ENCODE measurements at regions not wholly inside any gene's neighbourhood (a gene's known extent, or its start where the extent isn't known, plus 50 kb on each side); places are given as distances from the start of the nearest gene placed in this dataset.

DNA sequence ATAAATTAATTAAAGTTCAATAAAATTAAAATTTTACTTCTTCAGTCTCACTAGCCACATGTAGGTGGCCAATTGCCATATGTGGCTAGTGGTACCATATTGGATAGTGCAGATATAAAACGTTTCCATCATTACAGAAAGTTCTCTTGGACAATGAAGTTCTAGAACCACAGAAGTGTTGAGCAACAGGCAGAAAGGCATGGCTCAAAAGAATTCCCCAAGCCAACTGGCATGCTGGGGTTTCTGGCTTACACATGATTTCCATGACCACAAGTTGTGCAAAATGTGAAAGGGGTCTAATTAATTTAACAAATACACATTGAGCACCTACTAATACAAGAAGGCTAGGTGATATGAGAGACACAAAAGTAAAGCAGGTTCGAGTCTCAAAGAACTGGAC lies 72.2 kb upstream of the CDC42BPA start:
- BruUV-seq (replicated peaks) = no TSS peak
- no peak overlapping the region for H3K27ac Mint-ChIP-seq (ENCODE audit: low read depth, unreplicated experiment)
- no peak overlapping the region for H3K4me3 Mint-ChIP-seq (ENCODE audit: unreplicated experiment)
- no peaks in the 10 kb centered on the region for H3K9me3 Mint-ChIP-seq (ENCODE audit: unreplicated experiment)
- DNase-seq (ENCODE audit: unreplicated experiment) = no peak
- no peaks in the 10 kb centered on the region for H3K36me3 Mint-ChIP-seq (ENCODE audit: insufficient read depth, unreplicated experiment)
- CTCF ChIA-PET = interaction anchor here (0.6 to 0.7 kb wide), 2 partner anchors 38 to 100 kb away, joined by 3 read pairs; no protein-coding TSS in a partner anchor
- intact Hi-C loops (cut with micrococcal nuclease) = no loop called here
- POLR2A ChIA-PET = interaction anchor here (0.6 kb wide), 1 partner anchor 734 kb away, joined by 3 read pairs; no protein-coding TSS in a partner anchor
- H3K27me3 Mint-ChIP-seq (ENCODE audit: insufficient read depth, unreplicated experiment) = no peaks in the 10 kb centered on the region
- TF ChIP-seq, protein P1, sequence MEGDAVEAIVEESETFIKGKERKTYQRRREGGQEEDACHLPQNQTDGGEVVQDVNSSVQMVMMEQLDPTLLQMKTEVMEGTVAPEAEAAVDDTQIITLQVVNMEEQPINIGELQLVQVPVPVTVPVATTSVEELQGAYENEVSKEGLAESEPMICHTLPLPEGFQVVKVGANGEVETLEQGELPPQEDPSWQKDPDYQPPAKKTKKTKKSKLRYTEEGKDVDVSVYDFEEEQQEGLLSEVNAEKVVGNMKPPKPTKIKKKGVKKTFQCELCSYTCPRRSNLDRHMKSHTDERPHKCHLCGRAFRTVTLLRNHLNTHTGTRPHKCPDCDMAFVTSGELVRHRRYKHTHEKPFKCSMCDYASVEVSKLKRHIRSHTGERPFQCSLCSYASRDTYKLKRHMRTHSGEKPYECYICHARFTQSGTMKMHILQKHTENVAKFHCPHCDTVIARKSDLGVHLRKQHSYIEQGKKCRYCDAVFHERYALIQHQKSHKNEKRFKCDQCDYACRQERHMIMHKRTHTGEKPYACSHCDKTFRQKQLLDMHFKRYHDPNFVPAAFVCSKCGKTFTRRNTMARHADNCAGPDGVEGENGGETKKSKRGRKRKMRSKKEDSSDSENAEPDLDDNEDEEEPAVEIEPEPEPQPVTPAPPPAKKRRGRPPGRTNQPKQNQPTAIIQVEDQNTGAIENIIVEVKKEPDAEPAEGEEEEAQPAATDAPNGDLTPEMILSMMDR (IDR thresholded peaks at IDR 0.05; ENCODE audit: unreplicated experiment) = no peak
- peaks cover 7% of the 10 kb centered on the region for H3K4me1 Mint-ChIP-seq (ENCODE audit: insufficient read depth, unreplicated experiment)

DNA sequence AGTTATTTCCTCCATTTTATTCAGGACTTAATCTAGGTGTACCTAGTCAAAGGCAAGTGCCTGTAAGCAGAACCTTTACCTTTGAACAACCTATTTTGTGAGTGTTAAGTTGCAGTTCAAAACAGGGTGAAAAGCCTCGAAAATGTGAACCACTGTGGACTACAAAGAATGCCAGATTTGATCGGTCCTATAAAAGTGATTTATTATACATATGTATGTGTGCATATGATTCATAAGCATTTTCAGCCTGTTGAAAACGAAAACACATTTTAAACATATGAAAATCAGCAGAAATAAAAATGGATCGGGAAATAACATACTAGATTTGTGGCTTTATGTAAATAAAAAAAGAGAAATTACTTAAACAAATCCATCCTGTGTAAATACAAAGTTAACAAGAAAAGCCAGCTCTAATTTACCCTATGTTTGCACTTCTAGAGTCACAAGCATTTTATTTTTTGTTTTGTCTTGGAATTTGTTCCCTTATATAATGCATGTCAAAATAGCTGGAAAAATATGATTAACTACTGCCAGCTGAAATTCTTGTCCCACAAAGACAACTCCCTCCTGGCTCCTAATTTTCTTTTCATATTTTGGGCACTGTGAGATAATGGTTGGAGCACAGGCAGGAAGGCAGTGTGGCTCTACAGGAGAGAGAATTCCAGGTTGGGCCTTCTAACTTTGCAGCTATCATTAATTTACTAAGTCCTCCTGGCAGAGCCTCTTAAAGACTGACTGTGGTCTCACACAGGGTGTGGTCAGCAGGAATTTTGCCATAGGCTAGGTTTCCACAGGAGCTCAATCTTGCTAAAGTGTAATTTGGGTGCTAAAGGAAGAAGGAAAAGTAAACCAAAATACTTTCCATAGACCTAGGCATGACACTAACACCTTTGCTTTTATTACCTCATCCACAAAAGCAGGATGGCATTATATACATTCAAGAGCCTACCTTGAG lies 70.2 kb upstream of the CDC42BPA start:
- Mint-ChIP-seq H3K27me3 (ENCODE audit: insufficient read depth, unreplicated experiment) (no peaks in the 10 kb centered on the region), H3K9me3 (ENCODE audit: unreplicated experiment) (no peaks in the 10 kb centered on the region), H3K36me3 (ENCODE audit: insufficient read depth, unreplicated experiment) (no peaks in the 10 kb centered on the region), H3K27ac (ENCODE audit: low read depth, unreplicated experiment) (no peak overlapping the region), H3K4me1 (ENCODE audit: insufficient read depth, unreplicated experiment) (peaks cover 7% of the 10 kb centered on the region), H3K4me3 (ENCODE audit: unreplicated experiment) (no peak overlapping the region)
- ChIA-PET POLR2A (interaction anchor here (0.5 to 1.8 kb wide), 9 partner anchors 10 to 680 kb away, joined by 3 to 8 read pairs (median 4); partner anchors contain the start of gene CDC42BPA), CTCF (interaction anchor here (0.6 to 0.8 kb wide), 4 partner anchors 39 to 414 kb away, joined by 3 read pairs; no protein-coding TSS in a partner anchor)
- no TSS peak for BruUV-seq (replicated peaks)
- TF ChIP-seq, protein P1 (IDR thresholded peaks at IDR 0.05; ENCODE audit: unreplicated experiment) = no peak
- intact Hi-C loops (cut with micrococcal nuclease) = no loop called here
- DNase-seq (ENCODE audit: unreplicated experiment) = peak; percentile 48

DNA sequence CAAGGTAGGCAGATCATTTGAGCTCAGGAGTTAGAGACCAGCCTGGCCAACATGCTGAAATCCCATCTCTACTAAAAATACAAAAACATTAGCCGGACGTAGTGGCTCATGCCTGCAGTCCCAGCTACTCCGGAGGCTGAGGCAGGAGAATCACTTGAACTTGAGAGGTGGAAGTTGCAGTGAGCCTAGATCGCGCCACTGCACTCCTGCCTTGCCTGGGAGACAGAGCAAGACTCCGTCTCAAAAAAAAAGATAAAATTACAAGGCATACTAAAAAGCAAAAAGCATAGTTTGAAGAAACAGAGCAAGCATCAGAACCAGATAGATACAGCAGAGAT lies 61.2 kb upstream of the CDC42BPA start:
- intact Hi-C loops (cut with micrococcal nuclease) = no loop called here
- Mint-ChIP-seq H3K4me3 (ENCODE audit: unreplicated experiment) (no peak overlapping the region), H3K4me1 (ENCODE audit: insufficient read depth, unreplicated experiment) (no peaks in the 10 kb centered on the region), H3K36me3 (ENCODE audit: insufficient read depth, unreplicated experiment) (no peaks in the 10 kb centered on the region), H3K27me3 (ENCODE audit: insufficient read depth, unreplicated experiment) (no peaks in the 10 kb centered on the region), H3K27ac (ENCODE audit: low read depth, unreplicated experiment) (no peak overlapping the region), H3K9me3 (ENCODE audit: unreplicated experiment) (peaks cover 9% of the 10 kb centered on the region)
- TF ChIP-seq, protein P1 (IDR thresholded peaks at IDR 0.05; ENCODE audit: unreplicated experiment) = no peak
- BruUV-seq (replicated peaks) = no TSS peak
- DNase-seq (ENCODE audit: unreplicated experiment) = no peak
- POLR2A ChIA-PET = interaction anchor here (1.2 kb wide), 1 partner anchor 8 kb away, joined by 5 read pairs; no protein-coding TSS in a partner anchor
- CTCF ChIA-PET = interaction anchor here (0.6 to 1.0 kb wide), 2 partner anchors 15 to 854 kb away, joined by 3 read pairs; no protein-coding TSS in a partner anchor

DNA sequence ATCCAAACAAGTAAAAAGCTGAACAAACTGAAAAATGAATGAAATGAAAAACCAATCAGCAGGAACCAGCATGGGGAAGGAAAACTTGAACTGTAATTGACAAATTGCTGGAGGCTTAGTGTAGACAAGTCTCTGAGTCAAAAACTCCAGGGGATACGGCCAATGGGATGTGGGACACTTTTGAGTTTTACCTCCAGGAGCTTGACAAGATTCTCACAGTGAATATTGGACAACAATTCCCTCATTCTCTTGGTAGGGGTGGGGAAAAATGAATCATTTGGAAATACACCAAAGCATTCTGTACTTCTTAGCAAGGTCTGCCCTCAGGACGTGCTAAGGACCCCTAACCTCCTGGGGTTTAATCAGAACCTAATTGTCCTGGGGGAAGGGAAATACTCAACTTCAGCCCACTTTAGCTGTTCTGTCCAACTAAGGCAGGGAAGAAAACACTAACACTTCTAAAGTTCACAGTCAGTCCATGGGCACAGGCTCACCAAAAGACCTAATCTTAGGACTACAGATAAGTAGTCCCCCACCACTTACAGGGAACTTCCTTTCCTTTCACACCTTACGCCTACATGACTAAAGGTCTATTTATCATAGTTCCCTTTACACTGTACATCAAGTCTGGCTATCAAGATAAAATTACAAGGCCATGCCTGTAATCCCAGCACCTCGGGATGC lies 60.7 kb upstream of the CDC42BPA start:
- H3K27ac Mint-ChIP-seq (ENCODE audit: low read depth, unreplicated experiment) = no peak overlapping the region
- intact Hi-C loops (cut with micrococcal nuclease) = no loop called here
- no peak for DNase-seq (ENCODE audit: unreplicated experiment)
- TF ChIP-seq, protein P1 (IDR thresholded peaks at IDR 0.05; ENCODE audit: unreplicated experiment) = no peak
- H3K27me3 Mint-ChIP-seq (ENCODE audit: insufficient read depth, unreplicated experiment) = no peaks in the 10 kb centered on the region
- BruUV-seq (replicated peaks) = no TSS peak
- POLR2A ChIA-PET = interaction anchor here (0.6 to 1.0 kb wide), 5 partner anchors 14 to 189 kb away, joined by 3 to 4 read pairs (median 3); no protein-coding TSS in a partner anchor
- CTCF ChIA-PET = interaction anchor here (0.6 to 1.0 kb wide), 2 partner anchors 15 to 853 kb away, joined by 3 read pairs; no protein-coding TSS in a partner anchor
- H3K36me3 Mint-ChIP-seq (ENCODE audit: insufficient read depth, unreplicated experiment) = no peaks in the 10 kb centered on the region
- H3K4me3 Mint-ChIP-seq (ENCODE audit: unreplicated experiment) = no peak overlapping the region
- peaks cover 9% of the 10 kb centered on the region for H3K9me3 Mint-ChIP-seq (ENCODE audit: unreplicated experiment)
- no peaks in the 10 kb centered on the region for H3K4me1 Mint-ChIP-seq (ENCODE audit: insufficient read depth, unreplicated experiment)

Data from MCF 10A (cell line).